GM23248 (cell line): ENCODE measurements at regions not wholly inside any gene's neighbourhood (a gene's known extent, or its start where the extent isn't known, plus 50 kb on each side); places are given as distances from the start of the nearest gene placed in this dataset.

Experiments used
- EZH2 ChIP-seq: fragments of 200-600 bp; sonication (generic); IDR thresholded peaks from 2 replicates; pipeline ENCODE4 v1.6.1; 2018; ENCODE audit warnings: antibody characterized with exemption, mild to moderate bottlenecking; ENCODE audit not compliant: insufficient read depth, poor library complexity, severe bottlenecking
- EZH2phosphoT487 ChIP-seq: fragments of 200-600 bp; sonication (generic); IDR thresholded peaks from 2 replicates; pipeline ENCODE4 v1.6.1; 2018; ENCODE audit warnings: antibody characterized with exemption, moderate library complexity, mild to moderate bottlenecking, low read depth; ENCODE audit not compliant: insufficient read depth

GRCh38 chr5:103612545-103612944 lies 50.0 kb upstream of the NUDT12 start:
- TF ChIP-seq EZH2phosphoT487 (no peak), EZH2 (no peak)
